Jurkat, Clone E6-1 (cell line): ENCODE measurements at regions not wholly inside any gene's neighbourhood (a gene's known extent, or its start where the extent isn't known, plus 50 kb on each side); places are given as distances from the start of the nearest gene placed in this dataset.
"Not testable (repeated sequence)": the region's sequence is repeated elsewhere in the genome, so short reads cannot be mapped to it uniquely, and the experiment has no call there.

Experiments
- DNase-seq: peaks from one replicate; pipeline ENCODE4 v3.0.0-alpha.2; 2011; ENCODE audit warnings: low read depth, low spot score
- H3K4me3 ChIP-seq: 2 replicates; pipeline ENCODE4 v1.5.1; 2011; ENCODE audit warnings: mild to moderate bottlenecking, low read length, control low read depth, moderate library complexity

DNA sequence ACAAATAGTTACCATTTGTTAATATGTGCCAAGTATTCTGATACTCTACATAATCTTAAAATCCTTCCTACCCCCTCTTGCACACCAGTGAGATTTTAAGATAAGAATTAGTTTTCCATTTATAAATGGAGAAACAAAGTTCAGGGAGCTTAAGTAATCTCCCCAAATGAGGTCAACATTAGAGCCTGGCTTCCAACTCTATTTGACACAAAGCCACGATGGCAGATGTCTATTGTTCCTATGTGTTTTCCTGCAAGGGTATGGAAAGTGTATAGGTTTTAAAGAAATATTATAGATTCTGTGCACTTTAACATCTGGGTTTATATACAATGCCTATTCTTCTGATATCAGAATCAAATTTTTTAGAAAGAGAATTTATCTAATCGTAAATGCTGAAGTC lies 143.9 kb upstream of the SEMA3C start:
- no peak for DNase-seq
- no peak overlapping the region for H3K4me3 ChIP-seq

DNA sequence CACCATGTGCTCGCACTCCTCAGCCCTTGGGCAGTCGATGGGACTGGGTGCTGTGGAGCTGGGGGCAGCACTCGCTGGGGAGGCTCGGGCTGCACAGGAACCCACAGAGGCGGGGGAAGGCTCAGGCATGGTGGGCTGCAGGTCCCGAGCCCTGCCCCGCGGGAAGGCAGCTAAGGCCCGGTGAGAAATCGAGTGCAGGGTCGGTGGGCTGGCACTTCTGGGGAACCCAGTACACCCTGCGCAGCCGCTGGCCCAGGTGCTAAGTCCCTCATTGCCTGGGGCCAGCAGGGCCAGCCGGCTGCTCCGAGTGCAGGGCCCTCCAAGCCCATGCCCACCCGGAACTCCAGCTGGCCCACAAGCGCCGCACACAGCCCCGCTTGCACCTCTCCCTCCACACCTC lies 138.6 kb upstream of the SEMA3C start:
- not testable (repeated sequence) for H3K4me3 ChIP-seq, DNase-seq

- no peak for DNase-seq
- no peak overlapping the region for H3K4me3 ChIP-seq
Observed at GRCh38 chr7:81053623-81054022, 134.8 kb upstream of the SEMA3C start.

DNA sequence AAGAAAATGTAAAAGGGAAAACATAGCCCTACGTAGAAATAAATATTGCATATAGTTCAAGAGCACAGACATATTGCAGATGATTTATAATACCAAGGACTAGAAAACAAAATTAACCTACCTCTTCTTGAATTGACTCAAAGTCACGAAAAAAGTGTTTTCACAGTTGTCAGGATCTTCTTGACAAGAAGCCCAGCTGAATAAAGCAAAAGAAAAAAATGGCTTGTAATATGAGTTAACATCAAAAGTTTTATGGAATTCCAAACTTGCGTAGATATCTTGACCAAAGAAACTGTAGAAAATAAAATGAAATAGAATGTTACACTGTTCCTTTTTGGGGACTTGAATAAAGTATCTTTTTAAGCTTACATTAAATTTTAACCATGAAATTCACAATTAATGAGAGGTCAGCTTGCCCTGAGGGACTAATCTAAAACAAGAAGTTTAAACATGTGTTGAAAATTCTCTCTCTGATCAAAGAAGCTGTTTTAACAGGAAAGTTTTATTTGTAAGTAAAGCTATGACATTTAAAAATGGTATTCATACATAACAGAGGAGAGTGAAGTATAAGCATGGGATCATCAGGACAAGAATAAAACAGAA lies 133.1 kb upstream of the SEMA3C start:
- H3K4me3 ChIP-seq: no peak overlapping the region
- DNase-seq: no peak

GRCh38 chr7:81045491-81046030 lies 126.7 kb upstream of the SEMA3C start:
- no peak overlapping the region for H3K4me3 ChIP-seq
- no peak for DNase-seq

DNA sequence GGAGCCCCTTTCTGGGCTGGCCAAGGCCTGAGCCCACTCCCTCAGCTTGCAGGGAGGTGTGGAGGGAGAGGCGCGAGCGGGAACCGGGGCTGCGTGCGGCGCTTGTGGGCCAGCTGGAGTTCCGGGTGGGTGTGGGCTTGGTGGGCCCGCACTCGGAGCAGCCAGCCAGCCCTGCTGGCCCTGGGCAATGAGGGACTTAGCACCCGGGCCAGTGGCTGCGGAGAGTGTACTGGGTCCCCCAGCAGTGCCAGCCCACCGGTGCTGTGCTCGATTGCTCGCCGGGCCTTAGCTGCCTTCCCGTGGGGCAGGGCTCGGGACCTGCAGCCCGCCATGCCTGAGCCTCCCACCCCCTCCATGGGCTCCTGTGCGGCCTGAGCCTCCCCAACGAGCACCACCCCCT lies 123.8 kb upstream of the SEMA3C start:
- H3K4me3 ChIP-seq, DNase-seq: not testable (repeated sequence)

DNA sequence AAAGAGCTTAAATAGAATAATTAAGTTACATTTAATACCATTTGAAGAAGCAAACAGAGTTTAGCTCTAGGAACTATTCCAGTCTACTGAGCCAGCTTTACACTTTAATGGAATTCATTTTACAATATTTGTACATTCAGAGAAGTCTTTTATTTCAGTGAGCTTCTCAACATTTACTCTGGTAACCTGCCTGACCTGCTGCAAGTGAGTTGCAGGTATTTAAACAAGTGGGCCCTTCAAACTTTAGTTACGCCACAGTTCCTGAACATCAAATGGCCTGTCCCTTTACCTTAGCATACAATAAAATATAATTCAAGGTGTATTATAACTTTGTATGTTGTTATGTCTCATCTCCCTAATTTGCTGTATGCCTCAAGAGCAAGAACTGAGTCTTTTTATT lies 121.6 kb upstream of the SEMA3C start:
- no peak overlapping the region for H3K4me3 ChIP-seq
- DNase-seq: no peak

- no peak for DNase-seq
- H3K4me3 ChIP-seq: no peak overlapping the region
Observed at GRCh38 chr7:81036871-81037270, 118.0 kb upstream of the SEMA3C start.

DNA sequence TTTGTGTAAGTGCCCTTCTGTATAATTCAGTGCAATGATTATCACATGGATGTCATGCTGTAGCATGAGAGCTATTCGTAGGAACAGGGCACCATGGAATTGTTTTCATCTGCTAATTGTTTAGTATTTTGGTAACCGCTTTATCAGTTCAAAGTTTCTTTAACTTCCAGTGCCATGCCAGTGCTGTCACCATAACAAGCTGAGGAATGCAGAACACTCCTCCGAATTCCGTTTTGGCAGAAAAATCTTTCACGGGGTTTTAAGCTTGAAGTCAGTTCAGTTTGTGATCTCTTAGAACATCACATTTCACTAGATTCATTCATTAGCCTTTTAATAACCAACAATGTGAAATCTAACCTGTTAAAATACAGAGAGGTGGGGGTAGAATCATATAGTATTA lies 117.2 kb upstream of the SEMA3C start:
- H3K4me3 ChIP-seq: no peak overlapping the region
- DNase-seq: no peak

GRCh38 chr7:81031996-81032395 lies 113.1 kb upstream of the SEMA3C start:
- H3K4me3 ChIP-seq: no peak overlapping the region
- no peak for DNase-seq

GRCh38 chr7:81031243-81031642 lies 112.4 kb upstream of the SEMA3C start:
- H3K4me3 ChIP-seq: no peak overlapping the region
- no peak for DNase-seq

- H3K4me3 ChIP-seq: no peak overlapping the region
- no peak for DNase-seq
Observed at GRCh38 chr7:81030472-81030871, 111.6 kb upstream of the SEMA3C start.

DNA sequence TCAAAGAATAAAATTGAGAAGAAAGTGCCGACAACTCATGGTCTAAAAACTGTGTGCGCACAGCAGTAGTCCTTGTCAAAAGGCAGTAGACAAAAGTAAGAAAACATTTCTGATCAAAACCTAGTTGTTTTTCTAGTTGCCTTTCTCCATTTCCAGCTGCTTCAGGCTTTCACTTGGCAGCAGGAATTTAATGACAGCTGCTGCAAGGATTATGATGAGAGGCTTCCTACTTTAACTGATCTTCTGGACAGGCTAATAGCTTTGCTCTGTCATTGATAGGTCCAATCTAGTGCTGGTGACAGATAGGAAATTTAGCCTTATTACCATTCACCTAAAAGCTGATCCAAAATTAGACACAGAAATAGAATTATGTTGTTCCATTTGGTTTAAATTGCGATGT lies 110.7 kb upstream of the SEMA3C start:
- DNase-seq: no peak
- H3K4me3 ChIP-seq: no peak overlapping the region

DNA sequence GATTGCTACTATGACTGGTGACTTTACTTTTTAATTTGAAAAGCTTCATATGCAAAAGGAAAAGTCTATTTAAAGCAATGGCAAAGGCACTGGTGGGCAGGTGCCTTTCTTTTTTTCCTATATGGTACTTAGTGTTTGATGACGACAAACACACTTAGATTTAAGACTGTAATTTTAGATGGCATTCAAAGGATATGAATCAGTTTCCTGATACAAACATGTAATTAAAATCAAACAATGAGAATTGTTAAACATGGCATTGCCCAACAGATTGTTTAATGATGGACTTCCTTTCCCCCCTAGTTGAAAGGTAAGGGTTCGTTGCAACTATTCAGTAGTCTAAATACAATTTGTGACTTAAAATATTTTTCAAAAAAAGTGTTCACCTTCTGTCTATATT lies 106.5 kb upstream of the SEMA3C start:
- H3K4me3 ChIP-seq: no peak overlapping the region
- no peak for DNase-seq

DNA sequence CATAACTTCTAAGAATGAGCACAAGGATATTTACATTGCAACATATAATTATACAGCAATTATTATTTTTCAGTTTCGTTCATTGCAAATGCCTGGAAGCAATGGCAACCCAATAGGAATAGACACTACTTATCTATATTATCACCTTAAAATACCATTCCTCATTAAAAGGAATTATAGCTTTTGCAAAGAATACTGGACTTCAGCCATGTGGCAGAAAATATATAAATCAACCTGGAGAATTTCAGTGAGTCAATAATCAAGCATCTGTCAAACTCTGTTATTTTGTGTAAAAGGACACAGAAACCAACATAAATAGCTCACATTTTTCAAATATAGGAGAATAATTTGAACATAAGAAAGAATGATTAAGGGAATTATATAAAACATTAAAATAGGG lies 96.1 kb upstream of the SEMA3C start:
- DNase-seq: no peak
- H3K4me3 ChIP-seq: no peak overlapping the region

DNA sequence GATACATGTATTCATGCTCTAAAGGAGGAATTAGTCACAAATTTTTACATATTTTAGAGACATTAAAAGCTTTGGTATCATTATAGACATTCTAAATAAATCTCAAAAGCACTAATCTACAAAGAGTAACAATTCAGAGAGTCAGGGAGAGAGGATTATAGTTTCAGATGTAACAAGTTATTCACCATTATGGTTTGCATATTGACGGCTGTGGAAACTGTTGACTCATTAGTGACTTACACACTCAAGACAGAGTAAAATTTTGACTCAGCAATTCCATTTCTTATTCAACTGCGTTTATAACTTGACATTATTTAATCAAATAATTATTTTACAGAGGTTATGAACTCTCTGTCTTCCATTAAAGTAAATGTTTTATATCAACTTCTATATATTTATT lies 95.4 kb upstream of the SEMA3C start:
- no peak overlapping the region for H3K4me3 ChIP-seq
- no peak for DNase-seq

DNA sequence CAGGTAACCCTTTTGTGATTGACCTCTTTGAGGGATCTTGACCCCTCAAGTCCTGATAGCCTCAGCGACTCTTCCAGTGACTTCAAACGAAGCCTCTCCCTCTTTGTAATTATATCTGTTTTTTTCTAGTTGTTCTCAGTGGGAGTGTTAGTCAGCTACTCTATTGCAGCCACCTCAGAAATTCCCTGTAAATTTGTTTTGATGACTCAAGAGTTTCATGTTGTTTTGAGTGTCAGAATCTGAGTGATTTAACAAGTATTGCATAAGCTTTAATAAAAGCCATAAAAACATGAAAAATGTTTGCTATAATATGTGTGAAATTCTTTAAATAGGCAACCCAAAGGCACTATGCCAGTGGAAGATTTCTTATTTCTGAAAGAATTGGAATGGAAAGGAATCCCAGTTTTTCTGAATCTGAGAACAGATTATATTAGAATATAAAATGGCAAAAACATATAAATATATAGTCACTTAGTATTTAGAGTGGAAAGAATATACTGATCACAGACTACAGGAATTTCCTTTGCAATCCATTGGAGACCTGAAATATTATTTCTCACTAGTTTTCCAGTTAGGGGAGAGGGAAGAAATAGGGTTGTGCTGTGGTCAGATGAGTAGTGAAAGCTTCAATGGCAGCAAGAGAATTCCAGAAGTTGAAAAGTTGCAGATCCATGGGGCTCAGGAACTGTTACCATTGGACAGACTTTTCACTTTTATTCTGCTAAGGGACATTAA lies 94.4 kb upstream of the SEMA3C start:
- DNase-seq: no peak
- no peak overlapping the region for H3K4me3 ChIP-seq

- DNase-seq: no peak
- H3K4me3 ChIP-seq: no peak overlapping the region
Observed at GRCh38 chr7:81008901-81009300, 90.0 kb upstream of the SEMA3C start.

DNA sequence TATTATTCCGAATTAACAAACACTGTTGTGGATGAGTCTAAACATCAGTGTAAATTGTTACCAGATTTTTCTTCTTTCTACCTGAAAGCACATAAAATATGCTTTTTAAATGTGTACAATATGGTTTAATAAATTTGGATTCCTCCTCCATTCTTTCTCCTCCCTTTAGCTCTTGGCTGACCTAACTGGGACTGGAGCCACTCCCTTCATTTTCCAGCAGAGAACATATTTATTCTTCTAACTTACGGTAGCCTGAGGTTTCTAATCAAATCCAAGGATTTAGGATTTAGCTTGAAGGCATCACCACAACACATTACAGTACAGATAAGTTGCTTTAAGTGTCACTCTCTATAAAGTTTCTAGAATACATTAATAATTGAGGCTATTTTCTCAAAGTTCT lies 88.2 kb upstream of the SEMA3C start:
- DNase-seq: no peak
- H3K4me3 ChIP-seq: no peak overlapping the region

GRCh38 chr7:81005254-81005653 lies 86.4 kb upstream of the SEMA3C start:
- no peak for DNase-seq

GRCh38 chr7:81004098-81004497 lies 85.2 kb upstream of the SEMA3C start:
- no peak overlapping the region for H3K4me3 ChIP-seq
- DNase-seq: no peak

More at GRCh38 chr7:81005254-81005653, 86.4 kb upstream of the SEMA3C start:
- no peak overlapping the region for H3K4me3 ChIP-seq
